ENCODE measurements at regions not wholly inside any gene's neighbourhood (a gene's known extent, or its start where the extent isn't known, plus 50 kb on each side); places are given as distances from the start of the nearest gene placed in this dataset.

GRCh38 chr3:168843481-168843880 lies 747.8 kb upstream of the GOLIM4 start:
- TF ChIP-seq, protein P1, sequence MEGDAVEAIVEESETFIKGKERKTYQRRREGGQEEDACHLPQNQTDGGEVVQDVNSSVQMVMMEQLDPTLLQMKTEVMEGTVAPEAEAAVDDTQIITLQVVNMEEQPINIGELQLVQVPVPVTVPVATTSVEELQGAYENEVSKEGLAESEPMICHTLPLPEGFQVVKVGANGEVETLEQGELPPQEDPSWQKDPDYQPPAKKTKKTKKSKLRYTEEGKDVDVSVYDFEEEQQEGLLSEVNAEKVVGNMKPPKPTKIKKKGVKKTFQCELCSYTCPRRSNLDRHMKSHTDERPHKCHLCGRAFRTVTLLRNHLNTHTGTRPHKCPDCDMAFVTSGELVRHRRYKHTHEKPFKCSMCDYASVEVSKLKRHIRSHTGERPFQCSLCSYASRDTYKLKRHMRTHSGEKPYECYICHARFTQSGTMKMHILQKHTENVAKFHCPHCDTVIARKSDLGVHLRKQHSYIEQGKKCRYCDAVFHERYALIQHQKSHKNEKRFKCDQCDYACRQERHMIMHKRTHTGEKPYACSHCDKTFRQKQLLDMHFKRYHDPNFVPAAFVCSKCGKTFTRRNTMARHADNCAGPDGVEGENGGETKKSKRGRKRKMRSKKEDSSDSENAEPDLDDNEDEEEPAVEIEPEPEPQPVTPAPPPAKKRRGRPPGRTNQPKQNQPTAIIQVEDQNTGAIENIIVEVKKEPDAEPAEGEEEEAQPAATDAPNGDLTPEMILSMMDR (IDR thresholded peaks at IDR 0.05): no peak
- TF ChIP-seq TAF1 (IDR thresholded peaks at IDR 0.05; ENCODE audit: borderline replicate concordance, low read depth, low read length): no peak
- no peak for TF ChIP-seq RAD21 (IDR thresholded peaks at IDR 0.05; ENCODE audit: low read length)
- no peak for TF ChIP-seq EP300 (IDR thresholded peaks at IDR 0.05; ENCODE audit: borderline replicate concordance in 1 of 2, low read depth in 1 of 2, low read length in 1 of 2)
- TF ChIP-seq POLR2AphosphoS5 (IDR thresholded peaks at IDR 0.05; ENCODE audit: low read depth, low read length): no peak
- TF ChIP-seq TEAD4 (IDR thresholded peaks at IDR 0.05; ENCODE audit: borderline replicate concordance, insufficient read depth): no peak
- no peak for TF ChIP-seq TCF12 (IDR thresholded peaks at IDR 0.05)
- no peak for TF ChIP-seq RCOR1 (IDR thresholded peaks at IDR 0.05; ENCODE audit: low read length)
- TF ChIP-seq IRF3 (IDR thresholded peaks at IDR 0.05; ENCODE audit: low read depth, low read length): no peak
- no peak for TF ChIP-seq EZH2phosphoT487 (IDR thresholded peaks at IDR 0.05; ENCODE audit: borderline replicate concordance, low read depth)
- TF ChIP-seq NFIC (IDR thresholded peaks at IDR 0.05; ENCODE audit: borderline replicate concordance): no peak
- TF ChIP-seq RFX5 (IDR thresholded peaks at IDR 0.05; ENCODE audit: low read length): no peak
- TF ChIP-seq SMC3 (IDR thresholded peaks at IDR 0.05; ENCODE audit: low read depth, low read length): no peak
- TF ChIP-seq, protein P2, sequence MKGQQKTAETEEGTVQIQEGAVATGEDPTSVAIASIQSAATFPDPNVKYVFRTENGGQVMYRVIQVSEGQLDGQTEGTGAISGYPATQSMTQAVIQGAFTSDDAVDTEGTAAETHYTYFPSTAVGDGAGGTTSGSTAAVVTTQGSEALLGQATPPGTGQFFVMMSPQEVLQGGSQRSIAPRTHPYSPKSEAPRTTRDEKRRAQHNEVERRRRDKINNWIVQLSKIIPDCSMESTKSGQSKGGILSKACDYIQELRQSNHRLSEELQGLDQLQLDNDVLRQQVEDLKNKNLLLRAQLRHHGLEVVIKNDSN (IDR thresholded peaks at IDR 0.05; ENCODE audit: borderline replicate concordance, low read depth): no peak

All from SK-N-SH (cell line).